ENCODE measurements at regions not wholly inside any gene's neighbourhood (a gene's known extent, or its start where the extent isn't known, plus 50 kb on each side); places are given as distances from the start of the nearest gene placed in this dataset.

DNA sequence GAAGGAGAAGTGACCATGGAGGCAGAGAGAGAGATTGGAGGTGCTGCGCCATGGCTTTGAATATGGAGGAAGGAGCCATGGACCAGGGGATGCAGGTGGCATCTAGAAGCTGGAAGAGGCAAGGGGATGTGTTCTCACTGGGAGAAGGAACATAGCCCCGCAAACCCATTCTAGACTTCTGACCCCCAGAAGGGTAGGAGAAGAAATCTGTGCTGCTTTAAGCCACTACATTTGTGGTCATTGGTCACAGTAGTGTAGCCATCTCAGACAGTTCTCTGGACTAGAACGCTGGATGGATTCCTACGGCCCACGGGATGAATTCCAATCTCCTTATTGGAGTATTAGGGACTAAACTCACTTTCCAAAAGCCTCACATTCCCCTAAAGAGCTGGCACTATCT is 67.8 kb downstream of the PTGR3 start:
- WGBS, result 88% methylated on average over 5 of the region's 5 CpGs
- Histone ChIP-seq H3K9me3 (no peaks in the 10 kb centered on the region), H3K36me3 (no peaks in the 10 kb centered on the region), H3K4me3 (no peak overlapping the region), H3K4me1 (no peaks in the 10 kb centered on the region), H3K27ac (no peak overlapping the region), H3K27me3 (no peaks in the 10 kb centered on the region)
- peak in 1 of 2 donors; percentile 15 for DNase-seq (ENCODE audit: low spot score in 2 of 2)
- TF ChIP-seq POLR2AphosphoS5 (IDR thresholded peaks at IDR 0.05) (no peak), EP300 (IDR thresholded peaks at IDR 0.05) (no peak), POLR2A (IDR thresholded peaks at IDR 0.05) (no peak), CTCF (IDR thresholded peaks at IDR 0.05) (no peak)

DNA sequence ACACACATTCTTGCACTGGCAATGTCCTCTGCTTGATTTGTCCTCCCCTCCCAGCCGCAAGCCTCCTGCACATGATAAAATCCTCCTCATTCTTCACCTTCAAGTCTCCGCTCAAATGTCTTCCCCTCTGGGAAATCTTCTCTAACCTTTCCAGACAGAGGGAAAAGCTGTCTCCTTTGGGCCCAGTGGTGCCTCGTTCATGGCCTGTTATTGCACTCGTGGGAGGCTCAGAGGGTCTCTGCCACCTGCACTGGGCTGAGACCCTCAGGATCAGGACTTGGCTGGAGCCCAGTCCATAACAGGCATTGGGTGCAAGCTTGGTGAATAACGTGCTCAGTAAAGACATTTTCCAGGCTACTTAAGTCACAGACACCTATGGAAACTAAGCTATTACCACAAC is 68.6 kb downstream of the PTGR3 start:
- Histone ChIP-seq H3K4me3 (no peak overlapping the region), H3K9me3 (no peaks in the 10 kb centered on the region), H3K27me3 (no peaks in the 10 kb centered on the region), H3K27ac (no peak overlapping the region), H3K4me1 (no peaks in the 10 kb centered on the region), H3K36me3 (no peaks in the 10 kb centered on the region)
- 67% methylated on average over 5 of the region's 5 CpGs for WGBS
- TF ChIP-seq POLR2A (IDR thresholded peaks at IDR 0.05) (no peak), EP300 (IDR thresholded peaks at IDR 0.05) (no peak), POLR2AphosphoS5 (IDR thresholded peaks at IDR 0.05) (no peak), CTCF (IDR thresholded peaks at IDR 0.05) (no peak)
- DNase-seq (ENCODE audit: low spot score in 2 of 2), result peak; percentile 24

DNA sequence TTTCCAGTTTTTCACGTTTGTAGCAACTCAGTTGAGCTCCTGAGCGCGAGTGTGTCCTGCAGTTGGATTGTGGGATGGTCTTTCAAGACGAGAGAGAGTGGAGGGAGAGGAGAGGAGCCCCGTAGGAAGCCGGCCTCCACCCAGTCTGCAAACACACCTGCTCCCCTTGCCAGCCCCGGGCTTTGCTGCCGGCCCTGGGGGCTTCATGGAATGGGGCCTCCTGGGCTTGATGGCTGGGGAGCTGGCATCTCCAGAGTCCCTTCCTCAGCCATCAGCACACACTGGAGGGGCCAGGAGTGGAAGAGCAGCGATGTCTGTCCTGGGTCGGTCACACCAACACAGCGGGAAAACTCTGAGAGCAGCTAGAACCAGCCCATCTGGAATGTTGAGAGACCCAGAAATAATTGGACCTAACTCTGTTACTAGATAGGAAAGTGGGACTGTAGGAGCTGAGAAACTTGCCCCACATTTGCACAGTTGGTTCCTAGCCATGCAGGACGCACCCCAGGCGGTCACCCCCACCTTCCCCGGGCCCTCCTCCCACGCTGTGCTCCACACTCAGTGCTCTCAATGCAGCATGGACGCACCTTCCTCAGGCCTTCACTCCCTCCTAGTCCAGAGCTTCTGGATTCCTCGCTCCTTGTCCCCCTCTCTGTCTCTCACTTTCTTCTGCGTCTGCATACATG is 69.6 kb downstream of the PTGR3 start:
- no peak overlapping the region for H3K4me3 ChIP-seq
- peak; percentile 30 to 56 for DNase-seq (ENCODE audit: low spot score in 2 of 2)
- no peaks in the 10 kb centered on the region for H3K9me3 ChIP-seq
- H3K27ac ChIP-seq, result no peak overlapping the region
- no peaks in the 10 kb centered on the region for H3K36me3 ChIP-seq
- 86% methylated on average over 17 of the region's 18 CpGs for WGBS
- H3K27me3 ChIP-seq, result no peaks in the 10 kb centered on the region
- TF ChIP-seq POLR2AphosphoS5 (IDR thresholded peaks at IDR 0.05) (no peak), CTCF (IDR thresholded peaks at IDR 0.05) (no peak), POLR2A (IDR thresholded peaks at IDR 0.05) (no peak), EP300 (IDR thresholded peaks at IDR 0.05) (no peak)
- H3K4me1 ChIP-seq, result no peaks in the 10 kb centered on the region

GRCh38 chr18:75137346-75137877 is 71.5 kb downstream of the PTGR3 start:
- no peak for TF ChIP-seq POLR2A (IDR thresholded peaks at IDR 0.05)
- TF ChIP-seq POLR2AphosphoS5 (IDR thresholded peaks at IDR 0.05), result no peak
- no peak for TF ChIP-seq EP300 (IDR thresholded peaks at IDR 0.05)
- TF ChIP-seq CTCF (IDR thresholded peaks at IDR 0.05), result no peak
- H3K36me3 ChIP-seq, result no peaks in the 10 kb centered on the region

DNA sequence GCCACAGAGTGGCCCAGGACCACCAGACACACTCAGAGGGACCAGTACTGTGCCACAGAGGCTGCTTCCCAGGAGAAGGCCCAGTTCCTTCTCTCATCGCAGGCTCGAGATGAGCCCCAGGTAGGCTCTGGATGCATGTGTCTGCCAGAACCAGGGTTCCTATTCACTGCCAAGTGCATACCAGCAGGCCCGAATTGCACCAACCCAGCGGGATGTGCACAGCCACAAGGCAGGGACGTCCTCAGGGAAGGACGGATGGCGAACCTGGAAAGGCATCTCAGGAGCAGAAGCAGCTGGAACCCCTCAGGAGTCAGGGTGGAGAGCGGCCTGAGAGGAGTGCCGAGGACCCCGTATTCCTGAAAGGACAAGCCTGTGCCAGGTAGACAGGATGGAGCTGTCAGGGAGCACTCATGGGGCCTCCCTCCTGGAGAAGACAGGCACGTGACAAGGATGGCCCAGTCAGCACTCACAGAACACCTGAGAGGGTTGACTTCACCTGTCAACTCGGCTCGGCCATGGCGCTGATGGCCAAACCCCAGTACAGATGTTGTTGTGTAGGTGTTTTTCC is 73.7 kb downstream of the PTGR3 start:
- H3K9me3 ChIP-seq, result no peaks in the 10 kb centered on the region
- WGBS, result 92% methylated on average over 14 of the region's 14 CpGs
- no peak for TF ChIP-seq POLR2A (IDR thresholded peaks at IDR 0.05)
- no peak for TF ChIP-seq POLR2AphosphoS5 (IDR thresholded peaks at IDR 0.05)
- no peak for TF ChIP-seq CTCF (IDR thresholded peaks at IDR 0.05)
- TF ChIP-seq EP300 (IDR thresholded peaks at IDR 0.05), result no peak
- peak; percentile 37 to 62 for DNase-seq (ENCODE audit: low spot score in 2 of 2)
- no peak overlapping the region for H3K27ac ChIP-seq
- no peak overlapping the region for H3K4me3 ChIP-seq
- no peaks in the 10 kb centered on the region for H3K27me3 ChIP-seq
- no peaks in the 10 kb centered on the region for H3K36me3 ChIP-seq
- no peaks in the 10 kb centered on the region for H3K4me1 ChIP-seq

More at GRCh38 chr18:75137346-75137877, 71.5 kb downstream of the PTGR3 start:
- 87% methylated on average over 11 of the region's 11 CpGs for WGBS
- Histone ChIP-seq H3K27me3 (no peaks in the 10 kb centered on the region), H3K27ac (no peak overlapping the region), H3K9me3 (no peaks in the 10 kb centered on the region), H3K4me3 (no peak overlapping the region), H3K4me1 (no peaks in the 10 kb centered on the region)
- DNase-seq (ENCODE audit: low spot score in 2 of 2), result peak; percentile 10 to 49
